SHP77 (cell line): ENCODE measurements at regions not wholly inside any gene's neighbourhood (a gene's known extent, or its start where the extent isn't known, plus 50 kb on each side); places are given as distances from the start of the nearest gene placed in this dataset.
"Not testable (repeated sequence)": the region's sequence is repeated elsewhere in the genome, so short reads cannot be mapped to it uniquely, and the experiment has no call there.

Source experiments
- DNase-seq, 2 experiments: peaks; one replicate each; lab custom pipeline; 2025; lab: John Stamatoyannopoulos, UW

DNA sequence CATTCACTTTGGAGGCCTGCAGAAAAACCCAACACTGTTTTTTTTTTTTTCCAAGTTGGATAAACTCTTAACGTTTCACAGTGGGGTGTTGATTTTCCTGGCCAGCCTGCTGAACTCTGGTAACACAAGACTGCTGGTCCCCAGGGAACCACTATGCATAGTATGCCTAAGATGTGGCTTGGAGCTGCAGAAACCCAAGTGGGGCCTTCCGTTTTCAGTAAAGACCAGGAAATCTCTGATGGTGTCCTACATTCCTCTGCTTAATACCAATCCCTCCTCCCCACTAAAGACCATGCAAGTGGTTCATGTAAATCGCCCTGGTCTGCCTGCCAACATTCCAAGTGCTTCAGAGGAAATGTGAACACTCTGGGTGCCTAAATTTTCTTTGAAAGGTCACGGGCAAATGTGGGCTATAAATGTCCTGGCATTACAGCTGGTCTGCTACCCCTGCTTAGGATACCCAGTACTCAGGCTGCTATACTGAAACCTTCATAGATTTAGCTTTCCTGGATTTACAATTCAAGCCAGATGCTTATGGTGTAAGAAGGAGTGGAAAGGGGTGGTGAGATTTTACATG lies 615.4 kb downstream of the MAFB start:
- DNase-seq: no peak

- no peak for DNase-seq
Observed at GRCh38 chr20:40072907-40073306, 616.1 kb downstream of the MAFB start.

- DNase-seq: no peak
Observed at GRCh38 chr20:40056171-40056570, 632.9 kb downstream of the MAFB start.

GRCh38 chr20:40055711-40056110 lies 633.3 kb downstream of the MAFB start:
- no peak for DNase-seq

DNA sequence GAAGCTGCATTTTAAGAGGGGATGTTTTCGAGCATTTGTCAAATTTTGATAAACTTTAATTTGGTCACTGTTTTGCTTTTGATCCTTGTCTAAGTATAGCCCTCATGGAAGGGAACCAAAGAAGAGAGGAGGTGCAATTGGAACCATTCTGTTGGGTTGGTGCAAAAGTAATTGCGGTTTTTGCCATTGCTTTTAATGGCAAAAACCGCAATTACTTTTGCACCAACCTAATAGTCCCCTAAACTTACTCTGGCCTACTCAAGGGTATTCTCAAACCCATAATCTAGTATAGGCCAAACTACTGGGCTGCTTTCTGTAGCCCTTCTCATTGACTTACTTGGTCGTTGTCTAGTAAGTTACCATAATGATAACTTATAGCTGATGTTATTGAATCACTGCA lies 634.7 kb downstream of the MAFB start:
- no peak for DNase-seq

- DNase-seq: no peak
Observed at GRCh38 chr20:40050596-40050995, 638.4 kb downstream of the MAFB start.

DNA sequence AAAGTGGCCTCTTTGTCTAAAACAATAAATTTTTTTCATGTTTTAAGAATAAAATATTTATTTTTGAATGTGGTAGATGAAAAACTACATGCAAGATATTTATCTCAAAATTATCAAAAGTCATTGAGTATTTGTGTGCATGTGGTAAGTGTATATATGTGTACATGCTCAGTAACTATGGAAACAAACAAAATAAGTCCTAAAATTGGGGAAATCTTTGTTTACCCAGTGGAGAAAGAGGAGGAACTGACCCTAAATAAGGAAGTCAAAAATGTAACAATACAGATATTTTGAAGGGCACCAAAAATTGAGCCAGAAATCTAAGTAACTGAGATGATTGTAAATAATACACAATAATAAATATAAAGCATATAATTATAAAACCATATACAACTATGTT lies 639.2 kb downstream of the MAFB start:
- DNase-seq: no peak

- no peak for DNase-seq
Observed at GRCh38 chr20:40046703-40047102, 642.3 kb downstream of the MAFB start.

DNA sequence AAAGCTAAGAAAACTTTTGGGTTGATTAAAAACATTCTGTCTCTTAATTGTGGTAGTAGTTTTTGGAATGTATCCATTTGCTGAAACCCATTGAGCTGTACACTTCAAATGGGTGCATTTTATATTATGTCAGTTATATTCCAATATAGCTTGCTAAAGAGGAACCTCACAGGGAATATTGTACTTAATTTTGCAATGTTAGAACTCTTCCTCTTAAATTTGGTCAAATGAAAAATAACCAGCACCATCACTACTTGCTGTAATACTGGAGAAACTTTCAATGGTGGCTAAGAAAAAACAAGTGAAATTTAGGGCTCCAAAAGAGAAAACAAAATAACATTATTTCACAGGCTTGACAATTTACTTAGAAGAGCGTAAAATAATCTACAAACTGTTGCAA lies 651.5 kb downstream of the MAFB start:
- DNase-seq: no peak

DNA sequence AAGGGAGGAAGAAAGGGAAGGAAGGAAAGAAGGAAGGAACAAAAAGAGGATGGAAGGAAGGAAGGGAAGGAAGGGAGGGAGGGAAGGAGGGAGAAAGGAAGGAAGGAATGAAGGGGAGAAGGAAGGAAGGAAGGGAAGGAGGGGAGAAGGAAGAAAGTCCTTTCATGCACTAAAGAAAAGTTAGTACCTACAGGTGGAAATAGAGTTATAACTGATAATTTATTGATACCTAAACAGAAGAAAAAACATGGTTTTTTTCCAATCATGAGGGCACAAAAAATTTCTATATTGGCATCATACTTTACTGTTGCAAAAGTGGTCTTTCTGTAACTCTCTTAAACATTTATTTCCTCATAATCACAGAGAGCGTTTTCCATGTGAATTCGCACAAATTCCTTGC lies 659.4 kb downstream of the MAFB start:
- no peak for DNase-seq

DNA sequence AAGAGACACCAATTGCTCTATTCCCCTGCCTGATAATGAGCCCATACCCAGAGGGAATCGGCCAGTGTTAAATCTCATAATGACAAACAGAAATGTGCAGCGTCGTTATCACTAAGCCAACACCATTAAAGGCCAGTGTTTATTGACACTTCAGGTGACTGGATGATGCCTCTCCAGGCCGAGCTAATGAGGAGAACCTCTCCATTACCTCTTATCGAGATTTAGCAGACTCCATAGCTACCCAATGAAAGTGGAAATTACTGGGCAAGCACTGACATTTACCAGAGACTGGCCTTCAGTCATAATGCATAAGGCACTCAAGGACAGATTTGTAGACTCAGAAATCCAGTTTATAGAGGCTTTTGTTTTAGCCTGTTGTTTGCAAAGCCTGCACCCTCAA lies 669.5 kb downstream of the MAFB start:
- DNase-seq: no peak

- DNase-seq: no peak
Observed at GRCh38 chr20:40017765-40018164, 671.3 kb downstream of the MAFB start.

- no peak for DNase-seq
Observed at GRCh38 chr20:40016890-40017289, 672.1 kb downstream of the MAFB start.

DNA sequence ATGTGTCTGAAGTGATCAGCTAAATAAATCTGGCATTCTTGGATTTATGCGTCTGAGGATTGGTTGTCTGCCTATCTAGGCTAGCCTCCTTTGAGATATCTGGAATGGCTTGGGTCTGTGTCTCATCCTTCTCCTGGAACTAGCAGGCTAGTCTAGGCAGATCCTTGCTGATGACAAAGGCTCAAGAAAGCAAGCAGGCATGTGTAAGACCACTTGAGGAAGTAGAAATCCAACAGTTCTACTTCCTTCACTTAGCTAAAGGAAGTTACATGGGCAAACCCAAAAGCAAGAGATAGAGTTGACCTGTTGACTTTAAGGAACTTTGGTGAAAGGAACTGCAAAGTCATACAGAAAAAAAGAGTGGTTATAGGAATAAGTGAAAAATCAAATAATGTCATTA lies 672.6 kb downstream of the MAFB start:
- no peak for DNase-seq

DNA sequence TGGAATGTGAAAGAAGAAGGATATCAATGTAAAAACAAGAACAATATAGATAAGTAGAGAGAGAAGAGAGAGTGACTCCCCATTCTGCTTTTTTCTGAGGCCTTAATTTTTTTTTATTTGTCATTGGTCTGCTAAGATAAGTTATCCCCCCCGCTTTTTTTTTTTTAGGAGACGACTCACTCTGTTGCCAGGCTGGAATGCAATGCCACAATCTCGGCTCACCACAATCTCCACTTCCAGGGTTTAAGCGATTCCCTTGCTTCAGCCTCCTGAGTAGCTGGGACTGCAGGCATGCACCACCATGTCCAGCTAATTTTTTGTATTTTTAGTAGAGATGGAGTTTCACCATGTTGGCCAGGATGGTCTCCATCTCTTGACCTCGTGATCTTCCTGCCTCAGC lies 677.0 kb downstream of the MAFB start:
- DNase-seq: not testable (repeated sequence)

DNA sequence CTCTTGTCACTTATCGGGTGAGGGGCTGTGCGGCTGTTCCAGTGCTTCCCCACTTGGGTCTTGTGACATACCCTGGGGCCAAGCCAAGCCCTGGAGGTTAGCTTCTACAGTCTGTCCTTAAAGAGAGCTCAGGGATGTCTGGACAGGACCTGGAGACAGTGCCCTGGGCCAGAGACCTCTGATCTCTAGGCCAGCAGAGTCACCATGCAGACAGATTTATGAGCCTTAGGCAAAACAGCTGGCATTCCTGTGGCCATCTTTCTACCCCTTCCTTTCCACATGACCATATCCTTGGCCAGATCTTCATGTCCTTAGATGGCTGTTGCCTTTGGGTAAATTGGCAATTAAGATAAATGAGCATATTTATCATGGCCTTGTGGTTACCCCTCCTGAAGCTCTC lies 678.6 kb downstream of the MAFB start:
- DNase-seq: no peak

GRCh38 chr20:40009542-40009941 lies 679.5 kb downstream of the MAFB start:
- no peak for DNase-seq

- no peak for DNase-seq
Observed at GRCh38 chr20:40008177-40008576, 680.9 kb downstream of the MAFB start.

GRCh38 chr20:40006168-40006860 lies 682.7 kb downstream of the MAFB start:
- no peak for DNase-seq

DNA sequence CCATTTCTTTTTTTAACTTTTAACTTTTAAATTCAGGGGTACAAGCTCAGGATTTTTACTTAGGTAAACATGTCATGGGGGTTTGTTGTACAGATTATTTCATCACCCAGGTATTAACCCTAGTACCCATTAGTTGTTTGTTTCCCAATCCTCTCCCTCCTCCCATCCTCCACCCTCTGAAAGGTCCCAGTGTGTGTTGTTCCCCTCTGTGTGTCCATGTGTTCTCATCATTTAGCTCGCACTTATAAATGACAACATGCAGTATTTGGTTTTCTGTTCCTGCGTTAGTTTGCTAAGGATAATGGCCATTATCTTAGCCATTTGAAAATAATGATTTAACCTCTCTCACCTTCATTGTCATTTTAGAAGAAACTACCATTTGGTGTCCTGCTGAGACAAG lies 684.9 kb downstream of the MAFB start:
- not testable (repeated sequence) for DNase-seq

DNA sequence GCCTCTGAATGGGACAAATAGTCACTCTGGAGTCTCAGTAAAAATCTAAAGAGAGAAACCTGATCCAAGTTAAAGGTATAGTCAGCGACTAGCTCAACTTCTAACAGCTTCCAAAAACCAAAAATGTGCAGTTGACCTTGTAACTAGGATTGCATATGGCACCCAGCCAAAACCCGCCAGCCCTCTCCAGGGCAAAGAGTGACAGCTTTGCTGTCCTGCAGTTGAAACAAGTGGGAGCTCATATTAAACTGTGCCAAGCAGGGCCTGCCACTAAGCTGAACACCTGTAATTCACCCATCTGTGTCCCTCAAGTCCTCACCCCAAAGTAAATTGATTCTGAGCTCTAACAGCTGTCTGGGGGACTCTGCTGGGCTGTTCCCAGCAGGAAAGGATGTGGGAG lies 695.3 kb downstream of the MAFB start:
- DNase-seq: peak; percentile 5 to 26

GRCh38 chr20:39990692-39991091 lies 698.3 kb downstream of the MAFB start:
- no peak for DNase-seq

GRCh38 chr20:39988991-39989390 lies 700.0 kb downstream of the MAFB start:
- no peak for DNase-seq
